Breast epithelium (tissue), 3 donors: ENCODE measurements at regions not wholly inside any gene's neighbourhood (a gene's known extent, or its start where the extent isn't known, plus 50 kb on each side); places are given as distances from the start of the nearest gene placed in this dataset.

Experiments
- POLR2AphosphoS5 ChIP-seq, 3 donors: sonication (generic); formaldehyde crosslinking; IDR thresholded peaks; one replicate each; pipeline ENCODE4 v1.6.1; 2017; ENCODE audit warnings: antibody characterized with exemption in 3 of 3
- TF ChIP-seq, protein P1 (sequence below), 3 donors: fragments of 450-650 bp; IDR thresholded peaks; one replicate each; pipeline ENCODE4 v1.5.1; 2016 to 2017; ENCODE audit warnings: antibody characterized with exemption in 3 of 3, mild to moderate bottlenecking in 3 of 3, moderate library complexity in 3 of 3

DNA sequence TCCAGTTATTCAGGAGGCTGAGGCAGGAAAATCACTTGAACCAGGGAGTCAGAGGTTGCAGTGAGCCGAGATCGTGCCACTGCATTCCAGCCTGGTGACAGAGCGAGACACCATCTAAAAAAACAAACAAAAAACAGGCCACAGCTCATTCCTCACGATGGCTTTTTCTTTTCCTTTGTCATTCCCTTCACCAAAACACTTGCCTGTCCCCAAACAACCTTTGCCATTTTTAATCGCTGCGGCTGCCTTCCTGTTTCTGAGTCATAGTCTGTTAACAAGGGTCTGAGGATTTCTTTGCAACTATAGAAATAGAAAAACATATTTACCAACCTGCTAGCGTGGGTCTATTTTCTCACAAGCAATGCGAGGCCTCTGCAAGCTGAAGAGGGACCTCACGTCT lies 123.0 kb upstream of the FSTL4 start:
- TF ChIP-seq, protein P1, sequence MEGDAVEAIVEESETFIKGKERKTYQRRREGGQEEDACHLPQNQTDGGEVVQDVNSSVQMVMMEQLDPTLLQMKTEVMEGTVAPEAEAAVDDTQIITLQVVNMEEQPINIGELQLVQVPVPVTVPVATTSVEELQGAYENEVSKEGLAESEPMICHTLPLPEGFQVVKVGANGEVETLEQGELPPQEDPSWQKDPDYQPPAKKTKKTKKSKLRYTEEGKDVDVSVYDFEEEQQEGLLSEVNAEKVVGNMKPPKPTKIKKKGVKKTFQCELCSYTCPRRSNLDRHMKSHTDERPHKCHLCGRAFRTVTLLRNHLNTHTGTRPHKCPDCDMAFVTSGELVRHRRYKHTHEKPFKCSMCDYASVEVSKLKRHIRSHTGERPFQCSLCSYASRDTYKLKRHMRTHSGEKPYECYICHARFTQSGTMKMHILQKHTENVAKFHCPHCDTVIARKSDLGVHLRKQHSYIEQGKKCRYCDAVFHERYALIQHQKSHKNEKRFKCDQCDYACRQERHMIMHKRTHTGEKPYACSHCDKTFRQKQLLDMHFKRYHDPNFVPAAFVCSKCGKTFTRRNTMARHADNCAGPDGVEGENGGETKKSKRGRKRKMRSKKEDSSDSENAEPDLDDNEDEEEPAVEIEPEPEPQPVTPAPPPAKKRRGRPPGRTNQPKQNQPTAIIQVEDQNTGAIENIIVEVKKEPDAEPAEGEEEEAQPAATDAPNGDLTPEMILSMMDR (IDR thresholded peaks at IDR 0.05), result no peak
- TF ChIP-seq POLR2AphosphoS5 (IDR thresholded peaks at IDR 0.05), result no peak
